HG03565 (cell line): ENCODE measurements at regions not wholly inside any gene's neighbourhood (a gene's known extent, or its start where the extent isn't known, plus 50 kb on each side); places are given as distances from the start of the nearest gene placed in this dataset.

Source experiments
- ATAC-seq: cut with Tn5 transposase; IDR thresholded peaks from one replicate; pipeline ENCODE4 v1.9.1; 2021; ENCODE audit warnings: mild to moderate bottlenecking, moderate library complexity; ENCODE audit not compliant: unreplicated experiment

- no peak for ATAC-seq
Measured at GRCh38 chr2:200243441-200243840, 63.1 kb upstream of the SPATS2L start.

GRCh38 chr2:200244111-200244510, 62.4 kb upstream of the SPATS2L start:
- no peak for ATAC-seq

GRCh38 chr2:200247494-200247893, 59.0 kb upstream of the SPATS2L start:
- no peak for ATAC-seq

GRCh38 chr2:200252265-200253067, 54.0 kb upstream of the SPATS2L start:
- no peak for ATAC-seq

GRCh38 chr2:200253639-200254038, 52.9 kb upstream of the SPATS2L start:
- no peak for ATAC-seq

GRCh38 chr2:200254773-200255172, 51.7 kb upstream of the SPATS2L start:
- no peak for ATAC-seq

GRCh38 chr2:200255549-200255948, 50.9 kb upstream of the SPATS2L start:
- no peak for ATAC-seq
